GM12873 (cell line): ENCODE measurements at regions not wholly inside any gene's neighbourhood (a gene's known extent, or its start where the extent isn't known, plus 50 kb on each side); places are given as distances from the start of the nearest gene placed in this dataset.

ENCODE experiments used
- TF ChIP-seq, protein P1 (sequence below): IDR thresholded peaks from 2 replicates; pipeline ENCODE4 v1.5.1; 2012; ENCODE audit warnings: low read depth, mild to moderate bottlenecking, moderate library complexity, low read length, control low read depth; ENCODE audit not compliant: insufficient read depth; ENCODE audit errors: missing control alignments

DNA sequence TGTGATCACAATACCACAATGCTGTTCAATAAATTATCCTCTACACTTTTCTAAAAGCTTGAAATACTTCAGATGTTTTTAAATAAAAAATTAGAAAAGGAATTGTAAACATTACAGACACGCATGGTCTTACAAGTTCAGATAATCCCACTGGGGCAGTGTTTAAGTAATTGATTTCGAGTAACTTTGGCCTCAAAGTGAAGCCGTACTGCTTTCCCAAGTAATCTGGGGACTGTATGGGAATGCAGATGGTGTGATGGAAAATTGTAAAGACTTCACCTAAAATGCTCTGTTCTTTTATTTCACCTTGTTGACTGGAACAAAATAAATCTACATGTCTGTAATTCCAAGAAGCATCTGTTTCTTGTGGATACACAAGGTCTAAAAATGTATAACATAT is 401.7 kb upstream of the LYPLAL1 start:
- TF ChIP-seq, protein P1, sequence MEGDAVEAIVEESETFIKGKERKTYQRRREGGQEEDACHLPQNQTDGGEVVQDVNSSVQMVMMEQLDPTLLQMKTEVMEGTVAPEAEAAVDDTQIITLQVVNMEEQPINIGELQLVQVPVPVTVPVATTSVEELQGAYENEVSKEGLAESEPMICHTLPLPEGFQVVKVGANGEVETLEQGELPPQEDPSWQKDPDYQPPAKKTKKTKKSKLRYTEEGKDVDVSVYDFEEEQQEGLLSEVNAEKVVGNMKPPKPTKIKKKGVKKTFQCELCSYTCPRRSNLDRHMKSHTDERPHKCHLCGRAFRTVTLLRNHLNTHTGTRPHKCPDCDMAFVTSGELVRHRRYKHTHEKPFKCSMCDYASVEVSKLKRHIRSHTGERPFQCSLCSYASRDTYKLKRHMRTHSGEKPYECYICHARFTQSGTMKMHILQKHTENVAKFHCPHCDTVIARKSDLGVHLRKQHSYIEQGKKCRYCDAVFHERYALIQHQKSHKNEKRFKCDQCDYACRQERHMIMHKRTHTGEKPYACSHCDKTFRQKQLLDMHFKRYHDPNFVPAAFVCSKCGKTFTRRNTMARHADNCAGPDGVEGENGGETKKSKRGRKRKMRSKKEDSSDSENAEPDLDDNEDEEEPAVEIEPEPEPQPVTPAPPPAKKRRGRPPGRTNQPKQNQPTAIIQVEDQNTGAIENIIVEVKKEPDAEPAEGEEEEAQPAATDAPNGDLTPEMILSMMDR: no peak

DNA sequence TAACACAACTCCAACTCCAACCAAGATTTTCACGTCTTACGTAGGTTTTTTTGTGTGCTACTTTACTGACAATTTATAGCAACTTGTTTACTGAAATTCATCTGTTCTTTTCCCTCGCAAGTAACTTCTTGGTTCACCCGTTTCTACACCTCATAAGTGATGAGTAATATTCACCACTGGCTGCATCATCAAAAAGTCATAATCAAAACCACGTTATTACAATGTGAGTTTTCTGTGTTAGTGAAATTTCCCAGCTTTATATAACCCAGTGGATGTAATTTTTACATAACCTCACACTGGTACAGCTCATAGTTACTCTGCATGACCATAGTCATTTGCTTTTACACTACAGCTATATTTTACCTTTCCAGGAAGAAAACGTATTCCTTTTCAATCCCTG is 401.1 kb upstream of the LYPLAL1 start:
- TF ChIP-seq, protein P1: no peak

DNA sequence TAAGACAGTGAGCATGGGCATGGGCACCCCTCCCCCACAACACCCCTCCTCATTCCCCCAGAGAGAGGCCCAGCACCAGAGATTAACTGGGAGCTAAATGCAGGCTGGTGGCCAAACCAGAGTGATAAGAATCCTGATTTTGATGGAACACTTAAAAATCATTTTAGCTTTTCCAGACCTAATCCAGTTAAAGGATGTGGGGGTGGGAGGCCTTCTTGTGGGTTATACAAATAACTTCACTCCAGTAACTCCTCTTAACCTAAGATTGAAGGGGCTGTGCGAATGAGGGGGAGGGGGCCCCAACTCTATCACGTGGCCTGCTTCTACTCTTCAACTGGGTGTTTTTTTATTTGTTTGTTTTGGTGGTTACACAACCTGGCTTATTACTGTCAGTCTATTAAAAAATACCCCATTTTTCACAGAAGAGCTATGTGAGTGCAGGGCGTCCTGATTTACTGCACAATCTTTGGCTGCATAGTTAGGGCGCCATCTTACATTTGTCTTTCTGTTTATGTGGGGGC is 398.1 kb upstream of the LYPLAL1 start:
- TF ChIP-seq, protein P1: no peak

DNA sequence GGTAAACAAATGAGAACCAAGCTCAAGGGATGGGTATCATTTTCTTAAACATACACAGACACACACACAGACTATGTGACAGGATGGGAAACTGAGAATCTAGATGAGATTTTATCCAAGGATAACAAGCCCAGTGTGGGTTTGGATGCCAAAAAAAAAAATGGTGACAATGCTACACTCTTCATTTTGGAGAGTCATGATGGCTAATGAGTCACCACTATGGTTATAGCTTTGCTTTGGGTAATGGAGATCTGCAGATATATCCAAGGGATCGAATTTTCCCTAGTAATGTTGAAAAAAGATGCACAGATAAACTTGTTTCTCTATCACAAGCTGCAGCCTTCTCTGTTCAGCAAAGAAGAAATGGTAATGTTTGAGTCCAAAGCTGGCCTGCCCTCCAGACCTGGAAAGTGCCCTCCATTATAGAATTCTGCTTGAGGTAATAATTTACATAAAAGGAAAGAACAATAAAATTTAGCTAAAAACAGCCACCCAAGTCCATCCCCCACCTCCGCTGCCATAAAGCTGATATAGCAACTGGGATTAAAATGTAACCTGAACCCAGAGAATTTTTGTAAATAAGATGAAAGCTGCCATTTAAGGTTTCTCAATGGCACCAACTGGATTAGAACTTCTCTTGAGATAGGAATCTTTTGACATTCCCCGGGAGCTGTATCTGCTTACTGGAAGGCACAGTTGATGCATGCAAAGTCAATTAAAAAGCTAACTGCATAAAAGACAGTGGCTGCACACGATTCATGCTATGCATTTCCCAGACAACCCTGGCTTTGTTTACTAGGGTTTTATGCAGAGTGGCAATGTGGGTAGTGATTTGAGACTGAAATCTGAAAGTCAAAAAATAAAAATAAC is 395.2 kb upstream of the LYPLAL1 start:
- TF ChIP-seq, protein P1: no peak

DNA sequence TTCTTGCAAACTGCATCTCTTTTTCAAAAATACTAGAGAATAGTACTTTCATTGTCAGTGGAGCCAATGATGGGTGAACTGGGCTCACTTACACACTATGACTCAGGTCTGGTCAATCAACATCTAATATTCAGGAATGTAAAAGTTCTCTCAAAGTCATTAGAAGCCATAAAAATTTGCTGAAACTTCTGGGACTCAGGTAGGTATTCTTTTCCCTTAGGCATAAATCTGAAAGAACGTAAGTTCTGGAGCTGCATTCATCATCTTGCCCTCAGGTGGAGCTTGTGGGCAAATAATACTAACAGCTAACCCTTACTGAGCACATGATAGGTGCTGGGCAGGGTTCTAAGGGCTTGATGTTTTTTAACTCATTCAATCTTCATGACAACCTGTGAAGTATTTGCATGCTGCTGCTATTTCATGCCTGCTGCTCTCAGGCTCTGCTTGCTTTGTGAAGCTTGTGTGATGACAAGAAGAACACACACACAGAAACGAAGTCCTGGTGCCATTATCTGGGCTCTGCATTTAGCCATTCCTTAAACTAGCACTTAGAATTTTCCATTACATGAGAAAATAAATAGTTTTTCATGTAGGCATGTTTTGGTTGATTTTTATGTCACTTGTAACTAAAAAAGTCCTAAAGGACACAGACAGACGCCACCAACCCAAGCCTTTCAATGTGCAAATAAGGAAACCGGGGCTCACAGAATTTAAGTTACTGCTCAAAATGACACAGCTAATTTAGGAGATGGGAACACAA is 394.2 kb upstream of the LYPLAL1 start:
- TF ChIP-seq, protein P1: no peak

DNA sequence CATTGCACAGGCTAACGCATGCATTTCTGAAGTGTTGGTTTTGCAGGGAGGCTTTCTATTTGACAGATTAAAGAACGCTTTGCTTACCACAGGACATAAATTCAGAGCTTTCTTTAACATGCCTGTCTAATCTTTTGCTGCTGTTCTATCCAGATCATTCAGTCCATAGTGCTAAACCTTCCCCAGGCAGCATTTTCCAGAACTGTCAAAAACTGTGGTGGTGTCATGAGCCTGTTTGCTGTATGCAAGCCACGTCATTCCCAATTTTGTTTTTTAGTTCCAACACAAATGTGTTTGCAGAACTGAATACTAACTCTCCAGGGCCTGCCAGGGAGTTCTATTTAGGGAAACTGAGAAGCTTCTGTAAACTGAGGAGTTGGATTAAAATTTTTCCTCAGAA is 390.5 kb upstream of the LYPLAL1 start:
- TF ChIP-seq, protein P1: no peak

DNA sequence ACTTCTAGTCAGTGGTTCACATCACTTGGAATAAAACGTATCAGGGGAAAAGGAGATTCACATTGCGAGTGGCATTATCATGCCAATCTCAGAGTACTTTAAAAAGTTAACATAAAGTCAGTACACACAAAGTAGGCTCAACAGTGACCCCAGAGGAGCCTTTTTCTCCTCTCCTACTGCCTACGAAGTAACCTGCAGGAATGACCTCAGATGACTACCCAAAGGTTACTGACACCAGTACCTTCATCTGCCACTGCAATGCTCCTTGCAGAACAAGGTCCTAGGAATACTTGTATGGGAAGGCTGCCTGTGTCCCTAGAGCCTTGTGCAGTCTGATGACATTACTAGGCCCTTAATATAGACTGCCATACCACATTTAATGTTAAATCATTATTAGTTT is 389.8 kb upstream of the LYPLAL1 start:
- TF ChIP-seq, protein P1: no peak
